ENCODE measurements at regions not wholly inside any gene's neighbourhood (a gene's known extent, or its start where the extent isn't known, plus 50 kb on each side); places are given as distances from the start of the nearest gene placed in this dataset.

- H3K36me3 ChIP-seq (ENCODE audit: control insufficient read depth, insufficient read depth, low read length): no peaks in the 10 kb centered on the region
- no peaks in the 10 kb centered on the region for H3K4me1 ChIP-seq (ENCODE audit: control insufficient read depth, insufficient read depth, low read length)
- H3K9me3 ChIP-seq (ENCODE audit: control insufficient read depth, insufficient read depth, low read length): no peaks in the 10 kb centered on the region
- no peak overlapping the region for H3K4me3 ChIP-seq (ENCODE audit: low read depth, low read length)
- no peaks in the 10 kb centered on the region for H3K27me3 ChIP-seq (ENCODE audit: control insufficient read depth, insufficient read depth, low read length)
- H3K9ac ChIP-seq (ENCODE audit: low read depth, low read length): no peak overlapping the region
These were observed 76.0 kb downstream of the SYNE3 start for GRCh38 chr14:95440496-95440895.

DNA sequence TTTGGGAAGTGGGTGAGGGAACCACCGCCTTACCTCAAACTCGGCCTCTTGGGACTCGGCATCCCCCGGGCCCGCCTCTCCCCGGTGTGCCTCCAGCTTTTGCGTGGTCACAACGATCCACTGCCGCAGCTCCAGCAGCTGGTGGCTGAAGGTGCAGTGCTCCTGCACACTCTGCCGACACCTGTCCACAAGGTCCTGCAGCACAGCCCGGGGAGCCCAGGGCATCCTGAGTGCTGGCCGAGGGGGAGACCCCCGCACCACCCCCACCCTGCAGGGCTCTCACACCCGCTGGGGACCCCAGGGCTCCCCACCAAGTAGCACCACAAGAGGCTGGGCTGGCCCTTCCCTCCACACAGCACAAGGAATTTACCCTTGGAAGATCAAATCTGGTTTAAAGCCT, 76.6 kb downstream of the SYNE3 start:
- H3K4me1 ChIP-seq (ENCODE audit: control insufficient read depth, insufficient read depth, low read length): no peaks in the 10 kb centered on the region
- H3K27me3 ChIP-seq (ENCODE audit: control insufficient read depth, insufficient read depth, low read length): no peaks in the 10 kb centered on the region
- H3K4me3 ChIP-seq (ENCODE audit: low read depth, low read length): no peak overlapping the region
- no peaks in the 10 kb centered on the region for H3K36me3 ChIP-seq (ENCODE audit: control insufficient read depth, insufficient read depth, low read length)
- no peaks in the 10 kb centered on the region for H3K9me3 ChIP-seq (ENCODE audit: control insufficient read depth, insufficient read depth, low read length)
- no peak overlapping the region for H3K9ac ChIP-seq (ENCODE audit: low read depth, low read length)

- H3K4me3 ChIP-seq (ENCODE audit: low read depth, low read length): no peak overlapping the region
- no peaks in the 10 kb centered on the region for H3K4me1 ChIP-seq (ENCODE audit: control insufficient read depth, insufficient read depth, low read length)
- H3K27me3 ChIP-seq (ENCODE audit: control insufficient read depth, insufficient read depth, low read length): no peaks in the 10 kb centered on the region
- H3K36me3 ChIP-seq (ENCODE audit: control insufficient read depth, insufficient read depth, low read length): no peaks in the 10 kb centered on the region
- no peak overlapping the region for H3K9ac ChIP-seq (ENCODE audit: low read depth, low read length)
- no peaks in the 10 kb centered on the region for H3K9me3 ChIP-seq (ENCODE audit: control insufficient read depth, insufficient read depth, low read length)
These were observed 78.7 kb downstream of the SYNE3 start for GRCh38 chr14:95437715-95438114.

GRCh38 chr14:95436354-95436753, 80.1 kb downstream of the SYNE3 start:
- H3K36me3 ChIP-seq (ENCODE audit: control insufficient read depth, insufficient read depth, low read length): no peaks in the 10 kb centered on the region
- no peaks in the 10 kb centered on the region for H3K9me3 ChIP-seq (ENCODE audit: control insufficient read depth, insufficient read depth, low read length)

DNA sequence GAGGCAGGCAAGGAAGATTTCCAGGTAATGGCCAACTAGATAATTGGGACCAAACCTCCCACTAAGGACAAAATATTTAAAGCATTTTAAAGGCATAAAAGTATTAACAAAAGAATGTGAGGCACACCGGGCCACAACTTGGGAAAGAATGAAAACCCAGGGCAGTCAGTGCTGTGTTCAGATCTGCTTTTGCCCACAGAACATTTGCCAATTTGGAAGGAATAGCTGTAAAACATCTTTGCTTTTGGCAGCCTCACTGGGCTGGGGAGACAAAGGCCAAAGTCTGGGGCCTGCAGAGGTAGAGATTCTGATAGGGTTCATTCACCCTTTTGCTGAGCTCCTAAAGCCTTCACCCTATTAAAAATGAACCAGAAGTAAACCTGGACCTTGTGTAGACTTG, 82.3 kb downstream of the SYNE3 start:
- Histone ChIP-seq H3K9me3 (ENCODE audit: control insufficient read depth, insufficient read depth, low read length) (no peaks in the 10 kb centered on the region), H3K4me1 (ENCODE audit: control insufficient read depth, insufficient read depth, low read length) (no peaks in the 10 kb centered on the region), H3K27me3 (ENCODE audit: control insufficient read depth, insufficient read depth, low read length) (no peaks in the 10 kb centered on the region), H3K36me3 (ENCODE audit: control insufficient read depth, insufficient read depth, low read length) (no peaks in the 10 kb centered on the region), H3K9ac (ENCODE audit: low read depth, low read length) (no peak overlapping the region), H3K4me3 (ENCODE audit: low read depth, low read length) (no peak overlapping the region)

More at GRCh38 chr14:95436354-95436753, 80.1 kb downstream of the SYNE3 start:
- no peaks in the 10 kb centered on the region for H3K27me3 ChIP-seq (ENCODE audit: control insufficient read depth, insufficient read depth, low read length)
- H3K4me1 ChIP-seq (ENCODE audit: control insufficient read depth, insufficient read depth, low read length): no peaks in the 10 kb centered on the region
- no peak overlapping the region for H3K4me3 ChIP-seq (ENCODE audit: low read depth, low read length)
- no peak overlapping the region for H3K9ac ChIP-seq (ENCODE audit: low read depth, low read length)

DNA sequence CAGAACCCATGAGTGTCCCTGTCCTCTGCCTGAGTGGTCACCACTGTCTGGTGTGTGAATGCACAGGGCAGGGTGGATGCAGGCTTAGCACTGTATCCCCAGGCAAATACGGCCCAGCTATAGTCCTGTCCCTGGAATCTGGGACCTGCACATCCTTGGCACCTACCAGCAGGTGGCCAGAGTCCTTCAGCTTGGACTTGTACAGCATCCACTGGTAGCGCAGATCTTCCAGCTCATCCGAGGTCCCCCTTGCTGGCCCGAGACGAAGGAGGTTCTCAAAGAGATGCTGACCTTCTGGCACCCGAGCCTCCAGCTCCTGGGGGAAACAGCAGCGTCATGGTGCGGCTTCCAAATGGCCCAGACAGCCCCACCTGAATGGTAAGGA, 83.4 kb downstream of the SYNE3 start:
- no peaks in the 10 kb centered on the region for H3K4me1 ChIP-seq (ENCODE audit: control insufficient read depth, insufficient read depth, low read length)
- no peaks in the 10 kb centered on the region for H3K27me3 ChIP-seq (ENCODE audit: control insufficient read depth, insufficient read depth, low read length)
- no peaks in the 10 kb centered on the region for H3K36me3 ChIP-seq (ENCODE audit: control insufficient read depth, insufficient read depth, low read length)
- H3K4me3 ChIP-seq (ENCODE audit: low read depth, low read length): no peak overlapping the region
- no peak overlapping the region for H3K9ac ChIP-seq (ENCODE audit: low read depth, low read length)
- no peaks in the 10 kb centered on the region for H3K9me3 ChIP-seq (ENCODE audit: control insufficient read depth, insufficient read depth, low read length)

GRCh38 chr14:95432144-95433093, 84.0 kb downstream of the SYNE3 start:
- Histone ChIP-seq H3K4me3 (ENCODE audit: low read depth, low read length) (no peak overlapping the region), H3K4me1 (ENCODE audit: control insufficient read depth, insufficient read depth, low read length) (no peaks in the 10 kb centered on the region), H3K9me3 (ENCODE audit: control insufficient read depth, insufficient read depth, low read length) (no peaks in the 10 kb centered on the region), H3K27me3 (ENCODE audit: control insufficient read depth, insufficient read depth, low read length) (no peaks in the 10 kb centered on the region), H3K36me3 (ENCODE audit: control insufficient read depth, insufficient read depth, low read length) (no peaks in the 10 kb centered on the region), H3K9ac (ENCODE audit: low read depth, low read length) (no peak overlapping the region)

- H3K27me3 ChIP-seq (ENCODE audit: control insufficient read depth, insufficient read depth, low read length): no peaks in the 10 kb centered on the region
These were observed 85.0 kb downstream of the SYNE3 start for GRCh38 chr14:95431199-95432143.

DNA sequence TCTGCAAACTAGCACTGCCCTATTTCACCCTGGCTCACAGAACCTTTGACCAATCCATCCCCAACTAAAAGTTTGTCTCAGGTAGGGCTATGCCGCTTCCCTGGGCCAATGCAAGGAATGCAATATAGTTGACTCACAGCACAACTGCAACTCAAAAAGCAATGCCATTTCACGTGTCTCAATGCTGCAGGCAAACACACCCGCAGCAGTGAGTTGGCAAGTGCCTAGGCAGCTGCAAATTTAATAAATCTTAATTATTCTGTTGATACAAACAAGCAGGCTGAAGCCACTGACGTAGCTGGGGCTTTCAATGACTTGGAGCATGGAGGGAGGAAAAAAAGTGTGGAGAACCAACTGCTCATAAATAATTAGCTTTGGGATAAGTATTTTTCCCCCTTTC, 87.9 kb downstream of the SYNE3 start:
- Histone ChIP-seq H3K36me3 (ENCODE audit: control insufficient read depth, insufficient read depth, low read length) (no peaks in the 10 kb centered on the region), H3K27me3 (ENCODE audit: control insufficient read depth, insufficient read depth, low read length) (no peaks in the 10 kb centered on the region), H3K9me3 (ENCODE audit: control insufficient read depth, insufficient read depth, low read length) (no peaks in the 10 kb centered on the region), H3K4me1 (ENCODE audit: control insufficient read depth, insufficient read depth, low read length) (no peaks in the 10 kb centered on the region), H3K9ac (ENCODE audit: low read depth, low read length) (no peak overlapping the region), H3K4me3 (ENCODE audit: low read depth, low read length) (no peak overlapping the region)

More at GRCh38 chr14:95431199-95432143, 85.0 kb downstream of the SYNE3 start:
- Histone ChIP-seq H3K9ac (ENCODE audit: low read depth, low read length) (no peak overlapping the region), H3K9me3 (ENCODE audit: control insufficient read depth, insufficient read depth, low read length) (no peaks in the 10 kb centered on the region), H3K36me3 (ENCODE audit: control insufficient read depth, insufficient read depth, low read length) (no peaks in the 10 kb centered on the region), H3K4me3 (ENCODE audit: low read depth, low read length) (no peak overlapping the region), H3K4me1 (ENCODE audit: control insufficient read depth, insufficient read depth, low read length) (no peaks in the 10 kb centered on the region)

DNA sequence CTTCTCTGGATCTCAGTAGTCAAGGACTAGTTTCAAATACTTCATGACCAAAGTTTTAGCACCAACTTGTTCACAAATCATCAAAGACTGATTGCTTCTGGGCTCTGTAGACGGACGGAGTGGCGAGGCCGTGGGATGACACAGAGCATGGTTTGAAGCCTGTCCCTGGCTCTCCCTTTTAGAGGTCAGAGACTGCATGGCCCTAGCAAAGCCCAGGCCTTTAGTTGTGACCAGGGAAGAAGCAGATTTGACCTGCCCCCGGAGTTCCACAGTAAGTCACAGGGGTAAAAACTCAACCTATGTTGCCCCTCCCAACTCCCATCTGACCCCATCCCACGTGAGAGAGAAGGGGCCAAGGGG, 90.4 kb downstream of the SYNE3 start:
- Histone ChIP-seq H3K9ac (ENCODE audit: low read depth, low read length) (no peak overlapping the region), H3K4me1 (ENCODE audit: control insufficient read depth, insufficient read depth, low read length) (no peaks in the 10 kb centered on the region), H3K9me3 (ENCODE audit: control insufficient read depth, insufficient read depth, low read length) (no peaks in the 10 kb centered on the region), H3K36me3 (ENCODE audit: control insufficient read depth, insufficient read depth, low read length) (no peaks in the 10 kb centered on the region), H3K27me3 (ENCODE audit: control insufficient read depth, insufficient read depth, low read length) (no peaks in the 10 kb centered on the region), H3K4me3 (ENCODE audit: low read depth, low read length) (no peak overlapping the region)

- no peak overlapping the region for H3K4me3 ChIP-seq (ENCODE audit: low read depth, low read length)
- no peaks in the 10 kb centered on the region for H3K4me1 ChIP-seq (ENCODE audit: control insufficient read depth, insufficient read depth, low read length)
- no peak overlapping the region for H3K9ac ChIP-seq (ENCODE audit: low read depth, low read length)
- H3K36me3 ChIP-seq (ENCODE audit: control insufficient read depth, insufficient read depth, low read length): no peaks in the 10 kb centered on the region
- no peaks in the 10 kb centered on the region for H3K9me3 ChIP-seq (ENCODE audit: control insufficient read depth, insufficient read depth, low read length)
- no peaks in the 10 kb centered on the region for H3K27me3 ChIP-seq (ENCODE audit: control insufficient read depth, insufficient read depth, low read length)
These were observed 90.9 kb downstream of the SYNE3 start for GRCh38 chr14:95425369-95426115.
